NT2/D1 (cell line): ENCODE measurements at regions not wholly inside any gene's neighbourhood (a gene's known extent, or its start where the extent isn't known, plus 50 kb on each side); places are given as distances from the start of the nearest gene placed in this dataset.

ENCODE experiments used
- SUZ12 ChIP-seq: IDR thresholded peaks from 2 replicates; pipeline ENCODE4 v1.6.1; 2011; ENCODE audit not compliant: insufficient read length, insufficient read depth; ENCODE audit errors: extremely low read depth
- YY1 ChIP-seq: IDR thresholded peaks from 2 replicates; pipeline ENCODE4 v1.6.1; 2011; ENCODE audit not compliant: insufficient read length, insufficient read depth
- ZNF274 ChIP-seq: IDR thresholded peaks from 2 replicates; pipeline ENCODE4 v1.6.1; 2011; ENCODE audit warnings: mild to moderate bottlenecking, low read depth, low read length

DNA sequence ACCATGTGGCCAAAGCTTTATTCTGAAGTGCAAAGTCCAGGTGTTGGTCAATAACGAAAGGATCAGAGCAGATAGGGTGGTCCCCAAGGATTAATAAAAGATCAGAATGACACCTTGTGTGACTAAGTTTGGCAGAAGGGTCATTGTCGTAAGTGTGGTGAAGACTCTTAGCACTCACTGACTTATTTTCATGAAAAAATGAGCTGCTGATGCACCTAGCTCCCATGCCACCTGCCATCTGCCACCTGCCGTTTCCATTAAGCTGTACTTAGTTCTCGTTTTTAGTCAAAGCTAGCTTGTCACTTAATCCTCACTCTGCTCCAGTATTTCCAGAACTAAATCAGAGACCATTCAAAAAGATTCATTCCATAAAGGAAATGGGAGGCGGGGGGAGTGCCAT lies 112.6 kb downstream of the SEC16B start:
- TF ChIP-seq SUZ12 (no peak), ZNF274 (no peak), YY1 (no peak)
